ENCODE measurements at regions not wholly inside any gene's neighbourhood (a gene's known extent, or its start where the extent isn't known, plus 50 kb on each side); places are given as distances from the start of the nearest gene placed in this dataset.

GRCh38 chr20:10976051-10976450 lies 302.3 kb upstream of the JAG1 start:
- no peak for TF ChIP-seq CTCF (IDR thresholded peaks at IDR 0.05)
- no peak for TF ChIP-seq POLR2A (IDR thresholded peaks at IDR 0.05)
